ENCODE measurements at regions not wholly inside any gene's neighbourhood (a gene's known extent, or its start where the extent isn't known, plus 50 kb on each side); places are given as distances from the start of the nearest gene placed in this dataset.

DNA sequence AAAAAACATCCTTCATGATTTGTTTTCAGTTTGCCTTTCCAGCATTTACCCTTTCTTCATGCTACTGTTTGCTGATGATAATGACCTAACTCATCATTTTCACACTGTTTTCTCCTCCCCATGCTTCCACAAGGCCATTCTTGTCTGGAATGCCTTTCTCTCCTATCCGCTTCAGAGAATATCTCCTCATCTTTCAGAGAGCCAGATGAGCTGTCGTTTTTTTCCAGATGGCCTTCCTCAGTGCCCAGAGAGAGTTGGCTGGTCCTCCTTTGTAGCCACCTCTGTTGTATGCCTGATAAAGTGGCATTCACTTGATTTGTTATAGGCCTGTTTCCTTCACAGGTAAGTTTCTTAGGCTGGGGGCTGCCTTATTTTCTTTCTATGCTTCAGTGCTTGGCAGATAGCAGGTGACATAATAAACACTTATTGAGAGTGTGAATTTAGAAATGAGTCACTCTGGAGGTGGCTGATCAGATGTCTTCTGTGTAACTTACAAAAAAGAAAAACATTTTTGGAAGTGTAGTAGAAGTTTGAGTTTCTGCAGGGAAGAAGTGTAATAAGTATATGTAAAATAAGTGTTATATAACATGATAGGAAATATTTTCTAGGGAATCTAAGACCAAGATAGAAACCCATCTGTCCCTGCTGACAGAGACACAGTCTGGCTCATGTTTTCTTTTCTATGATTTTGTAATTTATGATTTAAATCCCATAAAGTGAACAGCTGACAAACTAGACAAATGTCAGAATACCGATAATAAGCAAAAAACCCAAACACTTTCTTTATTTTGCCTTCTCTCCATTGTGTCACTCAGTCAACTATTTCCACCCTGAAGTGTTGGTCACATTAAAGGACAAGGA is 174.5 kb downstream of the DACT1 start:
- TF ChIP-seq POLR2AphosphoS5 (IDR thresholded peaks at IDR 0.05; ENCODE audit: insufficient read depth, low read depth, low read length) (no peak), JUN (IDR thresholded peaks at IDR 0.05; ENCODE audit: borderline replicate concordance, insufficient read depth, insufficient read length, low read depth) (no peak), POLR2A (IDR thresholded peaks at IDR 0.05; ENCODE audit: low read depth, low read length) (no peak), EZH2 (IDR thresholded peaks at IDR 0.05; ENCODE audit: borderline replicate concordance, low read depth, low read length, severe bottlenecking) (no peak), FOS (IDR thresholded peaks at IDR 0.05; ENCODE audit: borderline replicate concordance, insufficient read depth, low read length) (no peak), GATA2 (IDR thresholded peaks at IDR 0.05; ENCODE audit: insufficient read depth, insufficient read length, low read depth, low read length) (no peak), MYC (IDR thresholded peaks at IDR 0.05; ENCODE audit: low read depth, low read length) (no peak)
- TF ChIP-seq, protein P1, sequence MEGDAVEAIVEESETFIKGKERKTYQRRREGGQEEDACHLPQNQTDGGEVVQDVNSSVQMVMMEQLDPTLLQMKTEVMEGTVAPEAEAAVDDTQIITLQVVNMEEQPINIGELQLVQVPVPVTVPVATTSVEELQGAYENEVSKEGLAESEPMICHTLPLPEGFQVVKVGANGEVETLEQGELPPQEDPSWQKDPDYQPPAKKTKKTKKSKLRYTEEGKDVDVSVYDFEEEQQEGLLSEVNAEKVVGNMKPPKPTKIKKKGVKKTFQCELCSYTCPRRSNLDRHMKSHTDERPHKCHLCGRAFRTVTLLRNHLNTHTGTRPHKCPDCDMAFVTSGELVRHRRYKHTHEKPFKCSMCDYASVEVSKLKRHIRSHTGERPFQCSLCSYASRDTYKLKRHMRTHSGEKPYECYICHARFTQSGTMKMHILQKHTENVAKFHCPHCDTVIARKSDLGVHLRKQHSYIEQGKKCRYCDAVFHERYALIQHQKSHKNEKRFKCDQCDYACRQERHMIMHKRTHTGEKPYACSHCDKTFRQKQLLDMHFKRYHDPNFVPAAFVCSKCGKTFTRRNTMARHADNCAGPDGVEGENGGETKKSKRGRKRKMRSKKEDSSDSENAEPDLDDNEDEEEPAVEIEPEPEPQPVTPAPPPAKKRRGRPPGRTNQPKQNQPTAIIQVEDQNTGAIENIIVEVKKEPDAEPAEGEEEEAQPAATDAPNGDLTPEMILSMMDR (IDR thresholded peaks at IDR 0.05; ENCODE audit: extremely low read depth in 1 of 2, insufficient read depth in 1 of 2, low read depth in 1 of 2, low read length in 2 of 2) = no peak
- TF ChIP-seq, protein P2, sequence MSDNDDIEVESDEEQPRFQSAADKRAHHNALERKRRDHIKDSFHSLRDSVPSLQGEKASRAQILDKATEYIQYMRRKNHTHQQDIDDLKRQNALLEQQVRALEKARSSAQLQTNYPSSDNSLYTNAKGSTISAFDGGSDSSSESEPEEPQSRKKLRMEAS (IDR thresholded peaks at IDR 0.05; ENCODE audit: insufficient read depth, insufficient read length) = no peak
